GM12873 (cell line): ENCODE measurements at regions not wholly inside any gene's neighbourhood (a gene's known extent, or its start where the extent isn't known, plus 50 kb on each side); places are given as distances from the start of the nearest gene placed in this dataset.

Source experiments
- CTCF ChIP-seq: IDR thresholded peaks from 2 replicates; pipeline ENCODE4 v1.5.1; 2012; ENCODE audit warnings: low read depth, mild to moderate bottlenecking, moderate library complexity, low read length, control low read depth; ENCODE audit not compliant: insufficient read depth; ENCODE audit errors: missing control alignments

GRCh38 chrX:40449396-40449795, 131.4 kb upstream of the ATP6AP2 start:
- TF ChIP-seq CTCF: no peak

- no peak for TF ChIP-seq CTCF
Measured at GRCh38 chrX:40448793-40449192, 132.0 kb upstream of the ATP6AP2 start.

- no peak for TF ChIP-seq CTCF
Measured at GRCh38 chrX:40446921-40447320, 133.8 kb upstream of the ATP6AP2 start.

- no peak for TF ChIP-seq CTCF
Measured at GRCh38 chrX:40445691-40446090, 135.1 kb upstream of the ATP6AP2 start.

DNA sequence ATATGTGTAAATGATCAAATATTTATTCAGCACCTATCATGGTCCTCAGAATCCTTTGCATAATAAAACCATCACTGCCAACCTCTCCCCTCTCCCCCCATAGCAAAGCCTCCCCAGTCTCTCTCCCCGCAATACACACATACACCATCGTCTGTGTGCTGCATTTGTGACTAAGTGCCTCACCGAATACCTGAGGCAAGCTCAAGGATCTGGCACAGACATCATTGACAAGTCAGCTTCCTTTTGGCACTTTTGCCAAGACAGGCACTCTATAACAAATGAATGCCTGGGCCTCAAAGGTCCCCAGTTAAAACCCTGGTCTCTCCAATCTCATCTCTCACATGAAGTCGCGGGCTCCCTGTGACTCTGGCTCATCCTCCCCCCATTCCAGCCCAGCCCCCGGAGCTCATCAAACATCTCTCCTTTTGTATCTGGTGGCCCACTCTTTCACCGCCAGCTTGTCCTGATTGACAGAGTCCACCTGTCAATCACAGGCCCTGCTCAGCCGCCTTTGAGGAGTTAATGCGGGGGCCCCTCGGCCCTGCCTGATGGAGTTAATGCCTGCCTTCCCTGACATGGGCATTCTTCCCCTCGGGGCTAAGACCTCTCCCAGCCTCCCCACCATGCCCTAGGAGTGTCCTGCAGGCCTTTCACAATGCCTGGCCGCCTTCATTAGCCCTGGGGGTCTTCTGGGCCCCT, 135.8 kb upstream of the ATP6AP2 start:
- TF ChIP-seq CTCF: no peak

- TF ChIP-seq CTCF: no peak
Measured at GRCh38 chrX:40444133-40444532, 136.6 kb upstream of the ATP6AP2 start.

GRCh38 chrX:40440866-40441265, 139.9 kb upstream of the ATP6AP2 start:
- TF ChIP-seq CTCF: no peak
